GM12891 (cell line): ENCODE measurements at regions not wholly inside any gene's neighbourhood (a gene's known extent, or its start where the extent isn't known, plus 50 kb on each side); places are given as distances from the start of the nearest gene placed in this dataset.

ENCODE experiments used
- PAX5 ChIP-seq: IDR thresholded peaks from 2 replicates; pipeline ENCODE4 v1.6.1; 2011; ENCODE audit warnings: low read length, moderate library complexity, mild to moderate bottlenecking; ENCODE audit not compliant: insufficient read depth, severe bottlenecking
- POLR2A ChIP-seq: IDR thresholded peaks from 2 replicates; pipeline ENCODE4 v1.6.1; 2011; ENCODE audit warnings: low read depth, low read length, control low read depth
- POLR2AphosphoS5 ChIP-seq: IDR thresholded peaks from 2 replicates; pipeline ENCODE4 v1.6.1; 2011; ENCODE audit warnings: low read depth, low read length, control low read depth
- SPI1 ChIP-seq: IDR thresholded peaks from 2 replicates; pipeline ENCODE4 v1.6.1; 2011; ENCODE audit warnings: low read depth, low read length, control low read depth
- TAF1 ChIP-seq: IDR thresholded peaks from 2 replicates; pipeline ENCODE4 v1.6.1; 2011; ENCODE audit warnings: low read depth, low read length, control low read depth

DNA sequence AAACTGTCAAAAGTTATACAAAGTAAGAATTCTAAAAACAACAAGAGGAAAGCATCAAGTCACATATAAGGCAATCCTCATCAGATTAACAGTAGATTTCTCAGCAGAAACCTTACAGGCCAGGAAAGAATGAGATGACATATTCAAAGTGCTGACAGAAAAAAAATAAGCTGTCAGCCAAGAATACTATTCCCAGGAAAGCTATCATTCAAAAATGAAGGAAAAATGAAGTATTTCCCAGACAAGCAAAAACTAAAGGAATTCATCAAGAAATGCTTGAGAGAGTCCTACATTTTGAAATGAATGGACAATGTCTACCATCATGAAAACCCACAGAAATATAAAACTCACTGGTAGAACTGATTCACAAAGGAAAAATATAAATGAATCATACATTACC is 268.9 kb upstream of the OSR1 start:
- TF ChIP-seq POLR2A (no peak), TAF1 (no peak), POLR2AphosphoS5 (no peak), SPI1 (no peak), PAX5 (no peak)
